ENCODE measurements at regions not wholly inside any gene's neighbourhood (a gene's known extent, or its start where the extent isn't known, plus 50 kb on each side); places are given as distances from the start of the nearest gene placed in this dataset.
"Not testable (repeated sequence)": the region's sequence is repeated elsewhere in the genome, so short reads cannot be mapped to it uniquely, and the experiment has no call there.

DNA sequence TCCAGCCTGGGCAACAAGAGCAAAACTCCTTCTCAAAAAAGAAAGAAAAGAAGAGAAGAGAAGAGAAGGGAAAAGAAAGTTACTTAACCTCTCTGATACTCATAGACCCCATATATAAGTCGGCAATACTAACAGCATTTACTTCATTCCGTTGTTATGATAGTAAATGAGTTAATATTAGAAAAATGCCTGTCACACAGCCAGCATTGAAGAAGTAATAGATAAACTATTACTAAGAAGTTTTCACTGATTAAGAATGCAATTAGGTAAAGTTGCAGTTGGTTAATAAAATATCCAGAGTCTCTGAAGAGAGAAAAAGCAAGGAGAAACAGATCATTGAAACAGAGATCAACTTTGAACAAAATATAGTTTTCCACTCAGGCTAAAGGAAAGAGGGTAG is 161.3 kb upstream of the UBE2E3 start:
- no peak for DNase-seq
- Histone ChIP-seq H2BK12ac (ENCODE audit: insufficient read length, low read depth, low read length) (no peak overlapping the region), H4K91ac (ENCODE audit: insufficient read length, low read depth, low read length) (no peak overlapping the region), H3K27me3 (ENCODE audit: insufficient read depth, low read length) (no peaks in the 10 kb centered on the region), H2AFZ (ENCODE audit: low read length) (no peak overlapping the region), H3K4ac (ENCODE audit: low read depth, low read length) (no peak overlapping the region), H3K9ac (ENCODE audit: extremely low read depth, insufficient read length, low read length) (no peak overlapping the region), H3K18ac (ENCODE audit: insufficient read length, low read depth, low read length) (no peak overlapping the region), H2BK20ac (ENCODE audit: low read depth, low read length, poor library complexity, severe bottlenecking) (no peak overlapping the region), H3K27ac (ENCODE audit: insufficient read length, low read depth, low read length) (no peak overlapping the region), H2AK5ac (ENCODE audit: insufficient read length, low read length) (no peak overlapping the region), H3K56ac (ENCODE audit: insufficient read length, low read depth, low read length) (no peak overlapping the region), H3K14ac (ENCODE audit: insufficient read depth, low read length) (no peak overlapping the region), H3T11ph (ENCODE audit: low read length) (no peak overlapping the region), H3K79me1 (ENCODE audit: insufficient read depth, low read depth, low read length, poor library complexity, severe bottlenecking) (no peaks in the 10 kb centered on the region), H3K4me1 (ENCODE audit: insufficient read depth, low read length) (no peaks in the 10 kb centered on the region; the same call in 1 of the 2 replicates), H3K79me2 (ENCODE audit: insufficient read depth, low read length) (no peaks in the 10 kb centered on the region), H3K9me3 (ENCODE audit: control insufficient read depth, low read depth, low read length) (no peaks in the 10 kb centered on the region), H2BK120ac (ENCODE audit: low read depth, low read length, poor library complexity, severe bottlenecking) (no peak overlapping the region), H4K5ac (ENCODE audit: insufficient read length, low read depth, low read length) (no peak overlapping the region), H3K4me2 (ENCODE audit: insufficient read depth, insufficient read length, low read length) (no peak overlapping the region), H2BK5ac (ENCODE audit: insufficient read length, low read length) (no peak overlapping the region), H4K20me1 (ENCODE audit: control insufficient read depth, insufficient read depth, insufficient read length) (no peaks in the 10 kb centered on the region), H3K23ac (ENCODE audit: insufficient read length, low read depth, low read length) (no peak overlapping the region), H3K23me2 (ENCODE audit: insufficient read length, low read depth, low read length, poor library complexity, severe bottlenecking) (no peaks in the 10 kb centered on the region), H2BK15ac (ENCODE audit: low read depth, low read length) (no peak overlapping the region), H4K8ac (replicated peaks; ENCODE audit: insufficient read length, low read depth, low read length) (no peak overlapping the region)
- peaks cover 0 to 2% of the 10 kb centered on the region in 2 experiments; a peak in 1 of 4 replicates for H3K4me1 Mint-ChIP-seq
- peaks cover 11 to 13% of the 10 kb centered on the region in 2 experiments for H3K9me3 Mint-ChIP-seq
- no peak overlapping the region for H3K27ac Mint-ChIP-seq
- no CpG with 5 or more reads among the region's 2 CpGs for WGBS (ENCODE audit: extremely low coverage, insufficient read length, low lambda C conversion rate)
- H3K4me3 Mint-ChIP-seq, result no peak overlapping the region
- TF ChIP-seq, protein P1, sequence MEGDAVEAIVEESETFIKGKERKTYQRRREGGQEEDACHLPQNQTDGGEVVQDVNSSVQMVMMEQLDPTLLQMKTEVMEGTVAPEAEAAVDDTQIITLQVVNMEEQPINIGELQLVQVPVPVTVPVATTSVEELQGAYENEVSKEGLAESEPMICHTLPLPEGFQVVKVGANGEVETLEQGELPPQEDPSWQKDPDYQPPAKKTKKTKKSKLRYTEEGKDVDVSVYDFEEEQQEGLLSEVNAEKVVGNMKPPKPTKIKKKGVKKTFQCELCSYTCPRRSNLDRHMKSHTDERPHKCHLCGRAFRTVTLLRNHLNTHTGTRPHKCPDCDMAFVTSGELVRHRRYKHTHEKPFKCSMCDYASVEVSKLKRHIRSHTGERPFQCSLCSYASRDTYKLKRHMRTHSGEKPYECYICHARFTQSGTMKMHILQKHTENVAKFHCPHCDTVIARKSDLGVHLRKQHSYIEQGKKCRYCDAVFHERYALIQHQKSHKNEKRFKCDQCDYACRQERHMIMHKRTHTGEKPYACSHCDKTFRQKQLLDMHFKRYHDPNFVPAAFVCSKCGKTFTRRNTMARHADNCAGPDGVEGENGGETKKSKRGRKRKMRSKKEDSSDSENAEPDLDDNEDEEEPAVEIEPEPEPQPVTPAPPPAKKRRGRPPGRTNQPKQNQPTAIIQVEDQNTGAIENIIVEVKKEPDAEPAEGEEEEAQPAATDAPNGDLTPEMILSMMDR (conservative IDR thresholded peaks at IDR 0.05), result no peak
- H3K27me3 Mint-ChIP-seq (ENCODE audit: low read depth), result no peaks in the 10 kb centered on the region
- peaks cover 3 to 10% (median 4%) of the 10 kb centered on the region in 3 experiments; a peak in 3 of 7 replicates for H3K36me3 Mint-ChIP-seq (ENCODE audit: insufficient read depth in 1 of 3, low read depth in 3 of 3)

DNA sequence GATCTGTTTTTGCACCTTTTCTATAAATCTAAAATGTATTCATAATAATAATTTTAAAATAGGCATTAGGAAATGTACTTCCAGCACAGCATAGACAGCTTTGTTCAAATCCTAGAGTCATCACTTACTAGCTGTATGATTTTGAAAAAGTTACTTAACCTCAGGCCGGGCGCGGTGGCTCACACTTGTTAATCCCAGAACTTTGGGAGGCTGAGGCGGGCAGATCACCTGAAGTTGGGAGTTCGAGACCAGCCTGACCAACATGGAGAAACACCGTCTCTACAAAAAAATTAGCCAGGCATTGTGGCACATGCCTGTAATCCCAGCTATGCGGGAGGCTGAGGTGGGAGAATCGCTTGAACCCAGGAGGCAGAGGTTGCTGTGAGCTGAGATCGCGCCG is 161.7 kb upstream of the UBE2E3 start:
- H3K9ac ChIP-seq (ENCODE audit: extremely low read depth, insufficient read length, low read length); H3K23ac ChIP-seq (ENCODE audit: insufficient read length, low read depth, low read length): not testable (repeated sequence)
- WGBS (ENCODE audit: extremely low coverage, insufficient read length, low lambda C conversion rate), result no CpG with 5 or more reads among the region's 11 CpGs

More for the DNA sequence above, 161.7 kb upstream of the UBE2E3 start:
- Mint-ChIP-seq H3K36me3 (ENCODE audit: insufficient read depth in 1 of 3, low read depth in 3 of 3) (peaks cover 3 to 10% (median 4%) of the 10 kb centered on the region in 3 experiments; a peak in 3 of 7 replicates), H3K9me3 (peaks cover 11 to 13% of the 10 kb centered on the region in 2 experiments)
- H3K4me2 ChIP-seq (ENCODE audit: insufficient read depth, insufficient read length, low read length); H3K79me2 ChIP-seq (ENCODE audit: insufficient read depth, low read length); H3T11ph ChIP-seq (ENCODE audit: low read length); H3K27me3 Mint-ChIP-seq (ENCODE audit: low read depth); DNase-seq; H2AFZ ChIP-seq (ENCODE audit: low read length); H2BK15ac ChIP-seq (ENCODE audit: low read depth, low read length); H2BK120ac ChIP-seq (ENCODE audit: low read depth, low read length, poor library complexity, severe bottlenecking); H4K91ac ChIP-seq (ENCODE audit: insufficient read length, low read depth, low read length); H3K4ac ChIP-seq (ENCODE audit: low read depth, low read length); H3K23me2 ChIP-seq (ENCODE audit: insufficient read length, low read depth, low read length, poor library complexity, severe bottlenecking); H2BK12ac ChIP-seq (ENCODE audit: insufficient read length, low read depth, low read length); H3K56ac ChIP-seq (ENCODE audit: insufficient read length, low read depth, low read length); H4K5ac ChIP-seq (ENCODE audit: insufficient read length, low read depth, low read length); H3K9me3 ChIP-seq (ENCODE audit: control insufficient read depth, low read depth, low read length); H2BK20ac ChIP-seq (ENCODE audit: low read depth, low read length, poor library complexity, severe bottlenecking); H3K18ac ChIP-seq (ENCODE audit: insufficient read length, low read depth, low read length); H3K4me1 Mint-ChIP-seq; H3K79me1 ChIP-seq (ENCODE audit: insufficient read depth, low read depth, low read length, poor library complexity, severe bottlenecking); H3K4me1 ChIP-seq (ENCODE audit: insufficient read depth, low read length); H3K27me3 ChIP-seq (ENCODE audit: insufficient read depth, low read length); H3K4me3 Mint-ChIP-seq; H2AK5ac ChIP-seq (ENCODE audit: insufficient read length, low read length); H4K20me1 ChIP-seq (ENCODE audit: control insufficient read depth, insufficient read depth, insufficient read length); H3K14ac ChIP-seq (ENCODE audit: insufficient read depth, low read length); H2BK5ac ChIP-seq (ENCODE audit: insufficient read length, low read length); H3K27ac ChIP-seq (ENCODE audit: insufficient read length, low read depth, low read length); H3K27ac Mint-ChIP-seq; H4K8ac ChIP-seq (replicated peaks; ENCODE audit: insufficient read length, low read depth, low read length): not testable (repeated sequence)

Data from H9 (cell line).